ENCODE measurements at regions not wholly inside any gene's neighbourhood (a gene's known extent, or its start where the extent isn't known, plus 50 kb on each side); places are given as distances from the start of the nearest gene placed in this dataset.

- TF ChIP-seq CTCF (IDR thresholded peaks at IDR 0.05; ENCODE audit: low read depth, low read length) (no peak), POLR2A (IDR thresholded peaks at IDR 0.05; ENCODE audit: extremely low read depth, insufficient read length) (no peak)
- TF ChIP-seq, protein P1, sequence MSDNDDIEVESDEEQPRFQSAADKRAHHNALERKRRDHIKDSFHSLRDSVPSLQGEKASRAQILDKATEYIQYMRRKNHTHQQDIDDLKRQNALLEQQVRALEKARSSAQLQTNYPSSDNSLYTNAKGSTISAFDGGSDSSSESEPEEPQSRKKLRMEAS (IDR thresholded peaks at IDR 0.05; ENCODE audit: low read depth, low read length) = no peak
Measured at GRCh38 chr18:68499141-68499540, 215.8 kb downstream of the TMX3 start.
